Neutrophil (primary cell): ENCODE measurements at regions not wholly inside any gene's neighbourhood (a gene's known extent, or its start where the extent isn't known, plus 50 kb on each side); places are given as distances from the start of the nearest gene placed in this dataset.

ENCODE experiments used
- H3K27ac ChIP-seq: fragments of 200-600 bp; sonication (generic); 2 replicates; pipeline ENCODE4 v1.5.1; 2016; ENCODE audit warnings: mild to moderate bottlenecking, moderate library complexity
- H3K27me3 ChIP-seq: fragments of 200-600 bp; sonication (generic); 2 replicates; pipeline ENCODE4 v1.6.0; 2016; ENCODE audit warnings: mild to moderate bottlenecking
- H3K36me3 ChIP-seq: fragments of 200-600 bp; sonication (generic); 2 replicates; pipeline ENCODE4 v1.5.1; 2017
- H3K4me1 ChIP-seq, 2 experiments: fragments of 200-600 bp in 1 of 2; sonication (generic) in 1 of 2; 1 replicate in 1 of 2; 2 replicates in 1 of 2; pipeline versions ENCODE4 v1.5.1 to v1.6.1; 2013 to 2016; ENCODE audit warnings: low read depth in 1 of 2, low read length in 1 of 2, mild to moderate bottlenecking in 1 of 2, moderate library complexity in 1 of 2; ENCODE audit not compliant: control insufficient read depth in 1 of 2, insufficient read depth in 1 of 2
- H3K4me3 ChIP-seq, 2 experiments: fragments of 200-600 bp in 1 of 2; sonication (generic) in 1 of 2; 1 replicate in 1 of 2; 2 replicates in 1 of 2; pipeline ENCODE4 v1.5.1; 2013 to 2016; ENCODE audit warnings: low read depth in 1 of 2, low read length in 1 of 2, mild to moderate bottlenecking in 1 of 2, moderate library complexity in 1 of 2
- H3K9me3 ChIP-seq: fragments of 200-600 bp; sonication (generic); 2 replicates; pipeline ENCODE4 v1.5.1; 2016
- CTCF ChIP-seq: fragments of 200-600 bp; sonication (generic); IDR thresholded peaks from 2 replicates; pipeline ENCODE4 v1.5.1; 2016; ENCODE audit warnings: antibody characterized with exemption

DNA sequence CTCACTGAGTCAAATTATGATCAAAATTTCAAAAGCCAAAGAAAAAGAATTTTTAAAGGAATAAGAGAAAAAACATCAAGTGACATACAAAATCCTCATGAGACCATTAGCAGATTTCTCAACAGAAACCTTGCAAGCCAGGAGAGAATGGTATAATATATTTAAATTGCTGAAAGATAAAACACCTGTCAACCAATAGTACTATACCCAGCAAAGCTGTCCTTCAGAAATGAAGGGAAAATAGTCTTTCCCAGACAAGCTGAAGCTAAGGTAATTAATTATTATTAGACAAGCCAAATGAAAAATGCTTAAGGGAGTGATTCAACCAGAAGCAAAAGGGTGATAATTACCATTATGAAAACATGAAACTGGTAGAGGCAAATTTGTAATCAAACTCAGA, 104.2 kb upstream of the TET2 start:
- H3K4me1 ChIP-seq, result no peaks in the 10 kb centered on the region
- no peak overlapping the region for H3K27ac ChIP-seq
- H3K36me3 ChIP-seq, result no peaks in the 10 kb centered on the region
- TF ChIP-seq CTCF, result no peak
- H3K4me3 ChIP-seq, result no peak overlapping the region
- no peaks in the 10 kb centered on the region for H3K27me3 ChIP-seq
- no peaks in the 10 kb centered on the region for H3K9me3 ChIP-seq

DNA sequence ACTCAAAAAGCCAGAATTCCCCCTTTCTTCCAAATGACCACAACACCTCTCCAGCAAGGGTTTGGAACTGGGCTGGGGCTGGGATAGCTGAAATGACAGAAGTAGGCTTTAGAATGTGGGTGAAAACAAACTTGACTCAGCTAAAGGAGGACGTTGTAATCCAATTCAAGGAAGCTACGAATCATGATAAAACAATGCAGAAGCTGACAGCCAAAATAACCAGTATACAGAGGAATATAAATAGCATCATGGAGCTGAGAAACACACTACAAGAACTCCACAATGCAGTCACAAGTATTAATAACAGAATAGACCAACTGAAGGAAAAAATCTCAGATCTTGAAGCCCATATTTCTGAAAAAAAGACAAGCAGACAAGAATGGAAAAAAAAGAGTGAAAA, 95.8 kb upstream of the TET2 start:
- H3K27me3 ChIP-seq, result no peaks in the 10 kb centered on the region
- H3K9me3 ChIP-seq, result no peaks in the 10 kb centered on the region
- peaks cover 5% of the 10 kb centered on the region in 2 experiments for H3K4me1 ChIP-seq
- no peak overlapping the region for H3K27ac ChIP-seq
- H3K36me3 ChIP-seq, result no peaks in the 10 kb centered on the region
- TF ChIP-seq CTCF, result no peak
- H3K4me3 ChIP-seq, result no peak overlapping the region

DNA sequence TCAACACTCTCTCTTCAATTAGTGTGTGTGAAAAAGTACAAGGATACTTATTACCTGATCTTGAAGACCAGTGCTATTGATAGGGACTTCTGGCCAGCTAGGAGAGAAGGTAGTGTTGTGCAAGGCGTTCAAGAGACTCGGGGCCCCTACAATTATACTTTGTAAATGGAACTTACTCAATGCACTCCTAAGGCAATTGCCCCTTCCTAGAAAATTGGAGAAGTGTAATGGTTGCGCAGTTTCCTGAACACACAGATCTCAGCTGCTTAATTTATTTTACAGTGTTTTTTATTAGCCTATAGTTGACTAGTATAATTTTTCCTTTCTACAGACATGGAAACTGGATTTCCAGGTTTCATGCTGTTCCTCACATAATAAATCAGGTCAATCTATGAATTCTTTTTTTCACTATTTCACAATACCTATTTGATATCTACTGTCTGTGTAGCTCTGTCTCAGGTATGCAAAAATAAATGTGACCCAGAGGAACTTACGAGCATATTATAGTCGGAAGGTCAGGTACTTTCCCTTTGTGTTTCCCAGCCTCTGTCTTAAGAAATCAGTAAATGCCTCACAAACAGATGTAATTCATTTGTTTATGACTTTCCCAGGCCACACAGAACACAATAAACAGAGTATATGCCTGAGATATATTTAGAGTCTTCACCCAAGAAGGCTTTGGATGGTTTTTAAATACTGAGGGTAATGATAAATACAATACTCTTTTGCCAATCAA, 89.1 kb upstream of the TET2 start:
- TF ChIP-seq CTCF, result no peak
- Histone ChIP-seq H3K27me3 (no peaks in the 10 kb centered on the region), H3K27ac (peak overlapping the region; percentile 97), H3K36me3 (no peaks in the 10 kb centered on the region), H3K4me3 (peak overlapping the region; percentile 28 to 33), H3K4me1 (peaks cover 71 to 72% of the 10 kb centered on the region in 2 experiments), H3K9me3 (no peaks in the 10 kb centered on the region)

DNA sequence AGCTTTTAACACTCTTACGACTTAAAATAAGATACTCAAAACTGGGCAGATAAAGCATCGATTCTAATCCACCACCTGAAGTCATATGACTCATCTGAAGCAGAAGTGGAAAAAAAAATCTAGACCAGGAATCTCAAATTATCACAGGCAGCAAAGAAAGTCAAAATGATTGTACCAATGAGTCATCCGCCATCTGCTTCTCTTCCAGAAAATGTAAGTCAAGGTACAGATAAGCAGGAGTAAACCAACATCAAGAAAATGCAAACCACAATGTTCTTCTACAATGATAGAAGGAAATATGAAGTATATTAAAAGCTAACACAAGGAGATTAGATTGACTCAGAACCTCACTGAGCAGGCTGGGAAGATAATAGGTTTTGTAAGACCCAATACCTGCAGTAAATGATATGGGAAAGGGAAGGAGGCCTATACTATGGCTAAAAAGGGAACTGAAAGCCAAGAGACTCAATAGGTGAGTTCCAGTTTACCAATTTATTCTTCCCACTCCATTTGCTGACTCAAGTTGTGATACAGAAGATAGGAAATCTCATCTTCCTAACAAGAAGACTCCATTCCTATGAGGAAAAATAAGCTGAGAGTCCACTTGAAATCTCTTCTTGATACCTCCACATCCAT, 88.4 kb upstream of the TET2 start:
- no peak for TF ChIP-seq CTCF
- Histone ChIP-seq H3K36me3 (no peaks in the 10 kb centered on the region), H3K27ac (peak overlapping the region; percentile 97), H3K9me3 (no peaks in the 10 kb centered on the region), H3K27me3 (no peaks in the 10 kb centered on the region), H3K4me1 (peaks cover 73% of the 10 kb centered on the region in 2 experiments), H3K4me3 (peak overlapping the region; percentile 28 to 33)

DNA sequence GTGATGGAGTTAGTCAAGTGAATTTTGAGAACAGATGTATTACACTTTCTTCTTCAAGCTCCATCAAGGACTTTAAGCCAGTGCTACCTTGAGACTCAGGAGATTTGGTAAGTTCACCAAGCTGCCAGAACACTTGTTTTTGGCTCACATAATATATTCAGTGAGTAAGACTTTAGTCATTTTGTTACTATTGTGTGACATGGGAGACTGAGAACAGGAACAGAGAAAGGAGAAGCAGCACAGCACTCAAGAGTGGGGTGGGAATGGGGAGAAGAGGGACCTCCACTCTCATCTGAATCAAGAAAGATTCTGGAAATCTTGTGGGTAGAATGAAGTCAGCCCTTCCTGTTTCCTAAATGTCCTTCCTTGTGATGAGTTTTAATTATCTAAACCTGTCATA, 87.3 kb upstream of the TET2 start:
- TF ChIP-seq CTCF, result no peak
- no peaks in the 10 kb centered on the region for H3K9me3 ChIP-seq
- H3K27me3 ChIP-seq, result no peaks in the 10 kb centered on the region
- H3K4me1 ChIP-seq, result peaks cover 74 to 81% of the 10 kb centered on the region in 2 experiments
- H3K4me3 ChIP-seq, result peak overlapping the region in 1 of 2 experiments; percentile 55
- no peaks in the 10 kb centered on the region for H3K36me3 ChIP-seq
- H3K27ac ChIP-seq, result peak overlapping the region; percentile 97
